H1 (cell line): ENCODE measurements at regions not wholly inside any gene's neighbourhood (a gene's known extent, or its start where the extent isn't known, plus 50 kb on each side); places are given as distances from the start of the nearest gene placed in this dataset.

Source experiments
- CTCF ChIA-PET: fragments of 300-600 bp; sonication (Branson Sonifier 250); formaldehyde crosslinking; loops from one replicate; lab custom pipeline; 2021; ENCODE audit not compliant: partially characterized antibody; lab: Charles Lee
- POLR2A ChIA-PET: fragments of 300-600 bp; sonication (Branson Sonifier 250); formaldehyde crosslinking; loops from one replicate; lab custom pipeline; 2021; ENCODE audit warnings: inconsistent platforms; ENCODE audit not compliant: partially characterized antibody; lab: Charles Lee
- DNase-seq, 2 experiments: peaks; one replicate each; pipeline versions ENCODE4 v3.0.0 to v3.0.0-alpha.2; 2010 to 2022; ENCODE audit warnings: low spot score in 2 of 2, low read depth in 1 of 2, mixed read lengths in 1 of 2
- FAIRE-seq: peaks from 2 replicates; lab custom pipeline; 2011; peaks lifted over from hg19 to GRCh38; lab: Jason Lieb, UNC
- H2AFZ ChIP-seq: 2 replicates; pipeline ENCODE4 v1.8.1; 2012; ENCODE audit warnings: low read length, inconsistent platforms
- H2AK5ac ChIP-seq: 2 replicates; pipeline ENCODE4 v1.6.1; 2013; ENCODE audit warnings: low read depth, low read length
- H2BK120ac ChIP-seq: replicated peaks from 2 replicates; pipeline ENCODE3; 2013; ENCODE audit warnings: low read depth, low read length, inconsistent platforms
- H2BK12ac ChIP-seq: 2 replicates; pipeline ENCODE4 v1.6.1; 2013; ENCODE audit warnings: low read depth, low read length
- H2BK15ac ChIP-seq: 2 replicates; pipeline ENCODE4 v1.6.1; 2013; ENCODE audit warnings: low read length
- H2BK20ac ChIP-seq: 2 replicates; pipeline ENCODE4 v1.6.1; 2013; ENCODE audit warnings: low read length
- H2BK5ac ChIP-seq: 2 replicates; pipeline ENCODE4 v1.6.1; 2013; ENCODE audit warnings: low read depth, low read length
- H3K14ac ChIP-seq: 2 replicates; pipeline ENCODE4 v1.6.1; 2013; ENCODE audit warnings: inconsistent platforms; ENCODE audit not compliant: insufficient read length
- H3K18ac ChIP-seq: 2 replicates; pipeline ENCODE4 v1.6.1; 2013; ENCODE audit warnings: low read length; ENCODE audit errors: extremely low read depth
- H3K23ac ChIP-seq: 2 replicates; pipeline ENCODE4 v1.6.1; 2013; ENCODE audit warnings: inconsistent platforms; ENCODE audit not compliant: insufficient read length
- H3K23me2 ChIP-seq: 2 replicates; pipeline ENCODE4 v1.6.1; 2013; ENCODE audit warnings: low read depth, low read length
- H3K27ac ChIP-seq: 2 replicates; pipeline ENCODE4 v1.6.1; 2011; ENCODE audit warnings: low read depth, low read length, inconsistent platforms
- H3K27me3 ChIP-seq, 4 experiments: replicated peaks in 1 of 4; 1 replicate in 1 of 4; 2 replicates in 3 of 4; pipeline versions ENCODE4 v1.6.1 to v1.8.1; 2011 to 2013; ENCODE audit warnings: low read length in 3 of 4, mild to moderate bottlenecking in 3 of 4, inconsistent platforms in 2 of 4, mixed read lengths in 2 of 4, moderate library complexity in 1 of 4; ENCODE audit not compliant: control insufficient read depth in 3 of 4, insufficient read depth in 3 of 4; ENCODE audit errors: extremely low read depth in 1 of 4
- H3K36me3 ChIP-seq, 4 experiments: 2 replicates each; pipeline versions ENCODE4 v1.6.1 to v1.8.1; 2011 to 2013; ENCODE audit warnings: mild to moderate bottlenecking in 4 of 4, low read length in 3 of 4, moderate library complexity in 2 of 4, control low read depth in 1 of 4, inconsistent platforms in 1 of 4; ENCODE audit not compliant: insufficient read depth in 4 of 4, control insufficient read depth in 2 of 4
- H3K4ac ChIP-seq: replicated peaks from 2 replicates; pipeline ENCODE3; 2013; ENCODE audit warnings: low read length, low read depth, mixed read lengths, inconsistent platforms; ENCODE audit not compliant: insufficient read length
- H3K4me1 ChIP-seq, 4 experiments: replicated peaks in 1 of 4; 1 replicate in 1 of 4; 2 replicates in 3 of 4; pipeline versions ENCODE4 v1.6.1 to v1.8.1; 2011 to 2013; ENCODE audit warnings: low read length in 3 of 4, inconsistent platforms in 2 of 4, mixed read lengths in 1 of 4; ENCODE audit not compliant: insufficient read depth in 4 of 4, control insufficient read depth in 3 of 4
- H3K4me2 ChIP-seq, 2 experiments: 2 replicates each; pipeline versions ENCODE4 v1.6.1 to v1.8.1; 2011 to 2013; ENCODE audit warnings: low read depth in 2 of 2, low read length in 2 of 2, control low read depth in 1 of 2, inconsistent platforms in 1 of 2, mild to moderate bottlenecking in 1 of 2; ENCODE audit not compliant: insufficient read depth in 1 of 2
- H3K4me3 ChIP-seq, 4 experiments: fragments of 200-600, 300-600 bp in 1 of 4; sonication (generic), shearing (Covaris generic), sonication (Bioruptor Twin) in 1 of 4; 2 replicates each; pipeline versions ENCODE4 v1.5.1 to v1.8.1; 2011 to 2016; ENCODE audit warnings: low read length in 4 of 4, low read depth in 3 of 4, control low read depth in 2 of 4, inconsistent platforms in 2 of 4, mild to moderate bottlenecking in 2 of 4, mixed read lengths in 1 of 4, moderate library complexity in 1 of 4; ENCODE audit not compliant: insufficient read depth in 2 of 4; ENCODE audit errors: extremely low read depth in 1 of 4
- H3K56ac ChIP-seq: replicated peaks from 2 replicates; pipeline ENCODE3; 2013; ENCODE audit warnings: low read depth, mild to moderate bottlenecking, mixed read lengths, low read length, inconsistent platforms; ENCODE audit not compliant: insufficient read length
- H3K79me1 ChIP-seq: 2 replicates; pipeline ENCODE4 v1.6.1; 2013; ENCODE audit warnings: low read depth, low read length, control low read depth
- H3K79me2 ChIP-seq, 2 experiments: 2 replicates each; pipeline versions ENCODE4 v1.6.1 to v1.8.1; 2012 to 2013; ENCODE audit warnings: low read length in 2 of 2, mild to moderate bottlenecking in 2 of 2, inconsistent platforms in 1 of 2; ENCODE audit not compliant: insufficient read depth in 2 of 2, control insufficient read depth in 1 of 2
- H3K9ac ChIP-seq, 4 experiments: replicated peaks in 1 of 4; 1 replicate in 1 of 4; 2 replicates in 3 of 4; pipeline versions ENCODE4 v1.6.1 to v1.8.1; 2011 to 2013; ENCODE audit warnings: low read depth in 3 of 4, low read length in 3 of 4, control low read depth in 2 of 4, mild to moderate bottlenecking in 2 of 4, moderate library complexity in 2 of 4, inconsistent platforms in 1 of 4; ENCODE audit errors: extremely low read depth in 1 of 4
- H3K9me3 ChIP-seq, 2 experiments: 2 replicates each; pipeline versions ENCODE4 v1.6.1 to v1.8.1; 2012 to 2013; ENCODE audit warnings: mild to moderate bottlenecking in 2 of 2, moderate library complexity in 2 of 2, control low read depth in 1 of 2, inconsistent platforms in 1 of 2, low read depth in 1 of 2, low read length in 1 of 2, mixed read lengths in 1 of 2; ENCODE audit not compliant: insufficient read depth in 2 of 2
- H4K20me1 ChIP-seq, 2 experiments: replicated peaks in 1 of 2; 2 replicates each; pipeline versions ENCODE3 to v1.8.1; 2011 to 2013; ENCODE audit warnings: inconsistent platforms in 2 of 2, low read length in 2 of 2, mild to moderate bottlenecking in 1 of 2; ENCODE audit not compliant: insufficient read depth in 2 of 2, control insufficient read depth in 1 of 2
- H4K5ac ChIP-seq: 2 replicates; pipeline ENCODE4 v1.6.1; 2013; ENCODE audit warnings: low read length, low read depth, mixed read lengths, inconsistent platforms; ENCODE audit not compliant: insufficient read length
- H4K8ac ChIP-seq: 2 replicates; pipeline ENCODE4 v1.8.0; 2013; ENCODE audit warnings: mild to moderate bottlenecking, moderate library complexity, low read length, inconsistent platforms; ENCODE audit not compliant: insufficient read depth; ENCODE audit errors: extremely low read depth
- H4K91ac ChIP-seq: replicated peaks from 2 replicates; pipeline ENCODE3; 2013; ENCODE audit warnings: low read length, mixed read lengths, inconsistent platforms; ENCODE audit not compliant: insufficient read length
- CBX5 ChIP-seq: fragments of 300-800, 300-1000 bp; sonication (generic); IDR thresholded peaks from 2 replicates; pipeline ENCODE4 v1.7.1; 2016; ENCODE audit warnings: antibody characterized with exemption, low read length, low read depth
- EP300 ChIP-seq, 2 experiments: IDR thresholded peaks; 1 replicate in 1 of 2; 2 replicates in 1 of 2; pipeline ENCODE4 v1.6.1; 2011 to 2012; ENCODE audit warnings: low read depth in 2 of 2, low read length in 2 of 2, mild to moderate bottlenecking in 2 of 2, borderline replicate concordance in 1 of 2, inconsistent platforms in 1 of 2, moderate library complexity in 1 of 2
- GABPA ChIP-seq: IDR thresholded peaks from 2 replicates; pipeline ENCODE4 v1.6.1; 2011; ENCODE audit warnings: mild to moderate bottlenecking, low read length, moderate library complexity, borderline replicate concordance; ENCODE audit not compliant: insufficient read depth
- RFX5 ChIP-seq: IDR thresholded peaks from 2 replicates; pipeline ENCODE4 v1.6.1; 2011; ENCODE audit warnings: low read depth, low read length, improper control_type of control experiment, borderline replicate concordance
- RNF2 ChIP-seq: fragments of 200-900, 300-1000 bp; sonication (generic); IDR thresholded peaks from 2 replicates; pipeline ENCODE4 v1.7.1; 2016; ENCODE audit warnings: borderline replicate concordance, low read depth, mild to moderate bottlenecking, antibody characterized with exemption, low read length; ENCODE audit not compliant: poor library complexity, severe bottlenecking; ENCODE audit errors: missing control alignments
- SIX5 ChIP-seq: IDR thresholded peaks from 2 replicates; pipeline ENCODE4 v1.6.1; 2011; ENCODE audit warnings: mild to moderate bottlenecking, low read depth, low read length
- SP2 ChIP-seq: IDR thresholded peaks from 2 replicates; pipeline ENCODE4 v1.6.1; 2012; ENCODE audit warnings: mild to moderate bottlenecking, low read length, inconsistent platforms
- TAF7 ChIP-seq: optimal IDR thresholded peaks from 2 replicates; pipeline ENCODE3; 2011; ENCODE audit warnings: low read depth, mild to moderate bottlenecking, inconsistent platforms, low read length, moderate library complexity, borderline replicate concordance
- ZNF274 ChIP-seq: IDR thresholded peaks from 2 replicates; pipeline ENCODE4 v1.7.0; 2012; ENCODE audit warnings: low read length, borderline replicate concordance; ENCODE audit errors: extremely low read depth
- WGBS, 2 experiments: shearing (Covaris generic) in 1 of 2; methylation state at CpG; one replicate each; pipeline versions ENCODE4 v1.1.6 to v1.1.7; 2013 to 2015; ENCODE audit warnings: low lambda C conversion rate in 2 of 2, mixed read lengths in 2 of 2, inconsistent platforms in 1 of 2, low coverage in 1 of 2, missing lambda C conversion rate in 1 of 2; ENCODE audit not compliant: insufficient replicate concordance in 2 of 2, insufficient coverage in 1 of 2, insufficient read length in 1 of 2; ENCODE audit errors: extremely low coverage in 1 of 2, missing lambda C conversion rate in 1 of 2; 5-methylcytosine and 5-hydroxymethylcytosine counted together
- TF ChIP-seq, protein P1 (sequence below): IDR thresholded peaks from 2 replicates; pipeline ENCODE4 v1.6.1; 2012; ENCODE audit warnings: inconsistent platforms
- TF ChIP-seq, protein P2 (sequence below), 3 experiments: IDR thresholded peaks; 1 replicate in 2 of 3; 2 replicates in 1 of 3; pipeline versions ENCODE4 v1.5.1 to v1.6.1; 2011; ENCODE audit warnings: low read length in 3 of 3, mild to moderate bottlenecking in 3 of 3, inconsistent platforms in 2 of 3, low read depth in 1 of 3, moderate library complexity in 1 of 3; ENCODE audit not compliant: insufficient read depth in 1 of 3; ENCODE audit errors: control extremely low read depth in 1 of 3

DNA sequence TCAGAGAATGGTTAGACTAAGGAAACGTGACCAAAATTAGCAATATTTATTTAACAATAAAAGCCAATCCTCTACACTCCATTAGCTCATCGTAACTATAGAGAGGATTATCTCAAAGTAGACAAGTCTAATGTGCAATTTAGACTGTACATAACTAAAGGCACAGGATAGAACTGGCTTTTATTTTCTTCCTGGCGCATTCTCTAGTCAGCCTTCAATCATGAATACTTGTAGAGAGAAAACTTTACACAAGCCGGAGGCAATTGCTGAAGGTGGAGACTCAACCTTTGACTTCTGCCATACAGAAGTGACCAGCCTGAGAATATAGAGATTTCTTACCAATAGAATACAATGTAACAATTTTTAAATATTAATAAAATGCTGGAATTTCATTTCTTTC, 777.9 kb downstream of the LTN1 start:
- Histone ChIP-seq H3K9me3 (no peaks in the 10 kb centered on the region), H3K36me3 (no peaks in the 10 kb centered on the region), H2BK20ac (no peak overlapping the region), H2BK120ac (no peak overlapping the region), H3K4me1 (no peaks in the 10 kb centered on the region), H4K20me1 (no peaks in the 10 kb centered on the region), H2AFZ (no peak overlapping the region), H4K91ac (no peak overlapping the region), H4K5ac (no peak overlapping the region), H3K4me2 (no peak overlapping the region), H3K79me1 (no peaks in the 10 kb centered on the region), H3K18ac (no peak overlapping the region), H2BK12ac (no peak overlapping the region), H3K56ac (no peak overlapping the region), H3K27ac (no peak overlapping the region), H2AK5ac (no peak overlapping the region), H3K4me3 (no peak overlapping the region), H3K79me2 (no peaks in the 10 kb centered on the region), H3K23me2 (no peaks in the 10 kb centered on the region), H4K8ac (no peak overlapping the region), H3K14ac (no peak overlapping the region), H3K4ac (no peak overlapping the region), H2BK5ac (no peak overlapping the region), H3K27me3 (no peaks in the 10 kb centered on the region), H2BK15ac (no peak overlapping the region), H3K23ac (no peak overlapping the region), H3K9ac (no peak overlapping the region)
- POLR2A ChIA-PET = no interaction called here
- DNase-seq = no peak
- CTCF ChIA-PET = interaction anchor here (0.6 kb wide), 1 partner anchor 14 kb away, joined by 3 read pairs; no protein-coding TSS in a partner anchor
- no peak for FAIRE-seq
- WGBS, 2 experiments = 89% methylated on average over 4 of the region's 4 CpGs; no CpG with 5 or more reads in 1 of the 2 experiments
- TF ChIP-seq EP300 (IDR thresholded peaks at IDR 0.05; ENCODE audit: borderline replicate concordance in 1 of 2, low read depth in 2 of 2, low read length in 2 of 2) (no peak), GABPA (no peak), SIX5 (no peak), RNF2 (no peak), SP2 (no peak), ZNF274 (no peak), CBX5 (no peak), TAF7 (no peak), RFX5 (no peak)
- TF ChIP-seq, protein P1, sequence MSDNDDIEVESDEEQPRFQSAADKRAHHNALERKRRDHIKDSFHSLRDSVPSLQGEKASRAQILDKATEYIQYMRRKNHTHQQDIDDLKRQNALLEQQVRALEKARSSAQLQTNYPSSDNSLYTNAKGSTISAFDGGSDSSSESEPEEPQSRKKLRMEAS = no peak
- TF ChIP-seq, protein P2, sequence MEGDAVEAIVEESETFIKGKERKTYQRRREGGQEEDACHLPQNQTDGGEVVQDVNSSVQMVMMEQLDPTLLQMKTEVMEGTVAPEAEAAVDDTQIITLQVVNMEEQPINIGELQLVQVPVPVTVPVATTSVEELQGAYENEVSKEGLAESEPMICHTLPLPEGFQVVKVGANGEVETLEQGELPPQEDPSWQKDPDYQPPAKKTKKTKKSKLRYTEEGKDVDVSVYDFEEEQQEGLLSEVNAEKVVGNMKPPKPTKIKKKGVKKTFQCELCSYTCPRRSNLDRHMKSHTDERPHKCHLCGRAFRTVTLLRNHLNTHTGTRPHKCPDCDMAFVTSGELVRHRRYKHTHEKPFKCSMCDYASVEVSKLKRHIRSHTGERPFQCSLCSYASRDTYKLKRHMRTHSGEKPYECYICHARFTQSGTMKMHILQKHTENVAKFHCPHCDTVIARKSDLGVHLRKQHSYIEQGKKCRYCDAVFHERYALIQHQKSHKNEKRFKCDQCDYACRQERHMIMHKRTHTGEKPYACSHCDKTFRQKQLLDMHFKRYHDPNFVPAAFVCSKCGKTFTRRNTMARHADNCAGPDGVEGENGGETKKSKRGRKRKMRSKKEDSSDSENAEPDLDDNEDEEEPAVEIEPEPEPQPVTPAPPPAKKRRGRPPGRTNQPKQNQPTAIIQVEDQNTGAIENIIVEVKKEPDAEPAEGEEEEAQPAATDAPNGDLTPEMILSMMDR (IDR thresholded peaks at IDR 0.05; ENCODE audit: control extremely low read depth in 1 of 3, insufficient read depth in 1 of 3, low read depth in 1 of 3, low read length in 3 of 3) = no peak
